HG03135 (cell line): ENCODE measurements at regions not wholly inside any gene's neighbourhood (a gene's known extent, or its start where the extent isn't known, plus 50 kb on each side); places are given as distances from the start of the nearest gene placed in this dataset.

ENCODE experiments used
- ATAC-seq: cut with Tn5 transposase; IDR thresholded peaks from one replicate; pipeline ENCODE4 v1.9.1; 2021; ENCODE audit warnings: mild to moderate bottlenecking, moderate library complexity; ENCODE audit not compliant: unreplicated experiment

DNA sequence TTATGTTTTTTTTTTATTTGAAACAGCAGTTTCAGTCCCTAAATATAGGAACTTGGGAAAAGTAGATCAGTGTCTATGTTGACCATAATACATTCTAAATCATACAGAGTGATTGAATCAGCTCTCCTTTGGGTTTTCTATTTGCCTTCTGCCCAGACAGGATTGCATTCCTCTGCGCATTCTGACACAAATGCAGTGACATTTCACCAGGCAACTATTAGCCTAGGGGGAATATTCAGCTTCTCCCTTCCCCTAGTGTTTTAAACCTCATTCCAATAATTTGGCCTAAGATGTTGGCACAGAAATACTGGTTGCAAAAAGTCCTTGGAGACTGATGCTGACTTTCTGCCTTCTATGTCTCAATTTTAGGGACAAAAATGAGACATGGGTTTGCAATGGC is 172.8 kb downstream of the PTGER3 start:
- no peak for ATAC-seq

DNA sequence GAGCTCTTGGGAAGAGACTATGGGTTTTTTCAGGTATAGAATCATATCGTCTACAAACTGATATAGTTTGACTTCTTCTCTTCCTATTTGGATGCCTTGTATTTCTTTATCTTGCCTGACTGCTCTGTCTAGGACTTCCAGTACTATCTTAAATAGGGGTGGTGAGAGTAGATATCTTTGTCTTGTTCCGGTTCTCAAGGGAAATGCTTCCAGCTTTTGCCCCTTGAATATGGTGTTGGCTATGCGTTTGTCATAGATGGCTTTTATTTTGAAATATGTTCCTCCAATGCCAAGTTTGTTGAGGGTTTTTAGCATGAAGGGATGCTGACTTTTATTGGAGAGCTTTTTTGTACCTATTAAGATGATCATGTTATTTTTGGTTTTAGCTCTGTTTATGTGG is 170.3 kb downstream of the PTGER3 start:
- no peak for ATAC-seq

DNA sequence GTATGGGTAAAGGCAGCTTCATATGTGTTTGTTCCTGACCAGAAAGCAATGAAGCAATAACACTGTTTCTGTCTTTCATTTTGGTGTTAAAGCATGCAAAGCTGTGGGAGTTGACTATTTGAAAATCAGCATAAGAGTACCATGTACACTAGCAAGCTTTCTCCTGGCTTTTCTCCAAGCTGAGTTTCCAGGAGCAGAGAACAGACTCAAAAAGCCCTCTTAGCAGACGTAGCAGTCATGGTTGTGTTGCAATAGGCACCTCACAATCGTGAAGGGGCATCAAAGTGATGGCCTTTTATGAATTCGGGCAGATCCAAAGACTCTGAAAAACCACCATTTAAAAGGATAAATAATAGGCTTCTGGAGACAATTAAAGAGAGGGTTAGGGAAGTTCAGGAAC is 159.7 kb downstream of the PTGER3 start:
- ATAC-seq, result no peak

DNA sequence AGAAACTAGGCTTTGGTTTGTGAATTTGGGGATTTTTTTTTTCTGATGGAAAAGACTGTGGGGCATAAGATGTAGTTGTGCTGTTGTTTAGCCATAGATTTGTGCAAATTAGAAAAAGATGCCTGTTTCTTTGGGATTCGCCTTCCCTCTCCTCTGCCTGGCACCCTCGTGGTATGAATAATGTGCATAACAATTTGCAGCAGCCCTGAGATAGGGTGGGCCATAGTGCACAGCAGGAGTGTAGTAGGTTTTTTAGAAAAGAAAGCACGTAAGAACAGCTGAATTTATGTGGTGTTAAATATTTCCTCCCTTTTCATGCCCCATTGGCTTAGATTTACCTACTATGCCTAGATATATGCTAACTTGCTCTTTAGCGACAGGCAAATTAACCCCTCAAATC is 158.9 kb downstream of the PTGER3 start:
- ATAC-seq, result no peak

DNA sequence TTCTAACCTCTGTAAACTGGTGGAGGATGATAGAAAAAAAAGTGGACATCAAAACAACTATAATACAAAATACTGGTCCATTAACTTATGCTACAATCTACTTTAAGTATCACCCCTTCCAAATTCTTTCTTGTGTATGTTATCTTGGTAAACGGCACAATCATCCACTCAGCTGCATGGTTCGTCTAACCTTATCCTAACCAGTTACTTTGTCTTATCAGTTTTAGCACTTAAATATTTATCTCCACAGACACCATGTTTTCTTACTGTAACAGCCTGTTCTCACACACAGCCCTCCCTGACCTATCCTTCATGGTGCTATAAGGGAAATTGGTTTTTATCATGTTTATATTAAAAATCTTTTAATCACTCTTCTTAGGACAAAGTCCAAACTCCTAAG is 157.2 kb downstream of the PTGER3 start:
- ATAC-seq, result no peak

DNA sequence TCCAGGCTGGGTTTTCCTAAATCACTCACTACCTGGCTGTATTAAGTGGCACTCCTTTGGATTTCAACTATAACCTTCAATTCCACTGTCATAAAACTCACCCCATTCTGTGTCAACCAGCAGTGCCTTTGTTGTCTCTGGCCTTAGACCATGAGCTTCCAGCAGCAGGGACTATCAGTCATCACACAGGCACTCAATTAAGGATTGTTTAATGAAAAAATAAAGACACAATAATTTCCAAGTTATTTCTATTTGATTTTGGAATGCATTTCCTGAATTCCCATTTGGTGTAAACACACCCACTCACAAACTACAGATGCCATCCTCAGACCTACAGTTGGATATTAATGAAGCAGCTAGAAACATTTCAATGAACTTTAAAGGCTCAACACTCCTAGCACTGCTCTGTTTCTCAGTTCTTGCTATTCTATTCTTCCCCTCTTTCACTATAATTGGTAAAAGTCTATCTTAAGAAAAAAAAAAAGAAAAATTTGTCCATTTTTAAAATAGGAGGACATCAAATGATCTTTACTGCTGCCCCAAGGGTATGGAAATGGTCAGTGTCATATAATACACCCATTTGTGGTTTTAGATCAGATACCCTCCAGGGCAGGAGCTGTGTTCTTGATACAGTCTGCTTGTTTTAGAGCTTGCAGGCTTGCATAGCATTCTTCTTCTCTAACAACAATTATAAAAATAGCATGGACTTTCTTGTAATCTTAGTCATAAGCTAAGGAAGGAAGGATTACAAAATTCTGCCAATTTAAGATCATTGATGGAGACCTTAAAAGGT is 156.4 kb downstream of the PTGER3 start:
- no peak for ATAC-seq

DNA sequence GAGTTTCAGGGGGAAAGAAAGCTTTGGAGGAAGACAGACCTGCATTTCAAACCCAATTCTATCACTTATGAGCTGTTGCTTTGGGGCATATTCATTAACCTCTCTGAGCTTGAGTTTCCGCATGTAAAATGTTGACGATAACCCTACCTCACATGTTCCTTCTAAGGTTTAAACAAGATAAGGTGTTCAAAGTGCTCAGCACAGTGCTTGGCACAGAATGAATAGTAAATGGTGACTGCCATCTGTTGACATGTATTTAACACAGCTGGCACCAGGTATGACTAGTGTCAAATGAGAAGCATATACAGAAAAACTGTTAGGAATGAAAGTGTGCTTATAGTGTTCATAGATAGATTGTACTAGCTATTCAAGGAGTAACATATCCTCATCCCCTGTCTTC is 155.5 kb downstream of the PTGER3 start:
- no peak for ATAC-seq

DNA sequence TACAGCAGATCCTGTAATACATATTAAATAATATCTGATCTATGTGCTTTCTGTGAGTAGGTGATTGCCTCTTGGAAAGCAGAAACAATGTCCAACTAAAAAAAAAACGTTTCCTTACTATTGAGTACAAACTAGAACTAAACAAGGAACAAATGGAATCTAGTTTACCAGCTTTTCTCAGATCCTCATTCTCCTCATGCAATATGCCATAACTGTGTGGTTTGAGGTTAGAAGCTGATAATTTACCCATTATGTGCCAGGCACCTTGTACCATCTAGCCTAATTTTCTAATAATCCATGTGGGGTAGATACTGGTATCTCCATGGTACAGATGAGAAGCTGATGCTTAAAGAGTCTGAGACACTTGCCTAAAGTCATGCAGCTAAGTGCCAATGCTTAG is 154.7 kb downstream of the PTGER3 start:
- no peak for ATAC-seq

DNA sequence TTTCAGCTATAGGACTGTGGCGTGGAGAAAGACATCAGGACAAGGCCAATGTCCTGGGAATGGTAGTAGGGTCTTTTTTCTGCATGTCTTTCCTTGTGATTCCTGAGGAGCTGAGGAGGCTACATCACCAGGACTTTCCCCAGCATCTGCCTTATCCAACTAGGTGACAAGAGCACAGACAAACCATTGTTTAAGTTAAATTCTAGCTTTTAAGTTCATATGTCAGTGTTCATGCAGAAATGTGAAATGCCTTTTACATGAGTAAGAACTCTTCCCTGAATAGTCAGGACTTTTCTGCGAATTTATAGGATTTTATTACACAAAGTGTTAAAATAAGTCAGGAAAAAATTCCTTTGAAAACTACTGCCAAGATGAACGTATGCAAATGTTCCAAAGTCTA is 154.2 kb downstream of the PTGER3 start:
- ATAC-seq, result no peak

DNA sequence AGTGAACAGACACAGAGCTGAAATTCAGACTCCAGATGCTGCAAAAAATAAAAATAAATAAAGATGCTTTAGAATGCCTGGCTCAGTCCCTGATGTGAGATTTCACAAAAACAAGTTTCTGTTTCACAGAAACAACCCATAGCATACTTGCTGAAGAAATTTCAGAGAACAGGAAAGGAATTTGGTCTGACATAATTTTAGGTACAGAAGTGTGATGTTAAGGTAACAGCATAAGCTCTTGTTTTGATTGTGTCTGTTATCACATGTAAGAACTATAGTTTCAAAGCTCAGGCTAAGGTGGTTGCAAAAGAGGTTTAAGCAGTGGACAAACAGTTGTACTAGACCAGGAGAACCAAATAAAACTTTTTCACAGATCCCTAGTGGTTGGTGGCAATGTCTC is 152.1 kb downstream of the PTGER3 start:
- ATAC-seq, result no peak

DNA sequence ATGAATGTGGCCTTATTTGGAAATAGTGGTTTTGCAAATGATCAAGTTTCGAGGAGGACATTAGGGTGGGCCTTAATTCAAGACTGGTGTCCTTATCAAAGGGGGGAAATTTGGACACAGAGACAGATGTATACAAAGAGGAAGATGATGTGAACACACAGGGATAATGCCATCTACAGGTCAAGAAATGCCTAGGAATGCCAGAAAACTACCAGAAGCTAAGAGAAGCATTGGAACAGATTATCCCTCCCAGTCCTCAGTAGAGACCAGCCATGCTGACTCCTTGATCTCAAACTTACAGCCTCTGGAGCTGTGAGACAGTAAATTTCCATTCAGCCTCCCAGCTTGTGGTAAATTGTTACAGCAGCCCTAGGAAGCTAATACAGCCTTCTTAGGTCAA is 151.4 kb downstream of the PTGER3 start:
- no peak for ATAC-seq

DNA sequence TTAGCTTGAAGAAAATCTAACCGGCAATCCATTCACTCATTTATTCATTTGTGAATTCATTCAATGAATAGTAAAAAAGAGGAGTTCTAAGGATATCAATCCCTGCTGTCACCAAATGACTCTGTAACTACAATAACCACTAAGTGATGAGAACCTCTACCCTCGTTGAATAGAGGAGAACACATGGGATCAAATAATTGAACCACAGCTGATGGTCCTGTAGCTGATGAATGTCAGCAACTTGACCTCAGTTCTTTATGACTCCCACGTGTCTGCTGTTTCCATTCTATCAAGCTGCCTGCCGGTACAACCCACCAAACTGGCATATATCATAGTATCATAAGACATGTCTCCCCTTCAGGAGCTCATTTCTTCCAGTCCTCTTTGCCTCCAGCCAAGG is 150.3 kb downstream of the PTGER3 start:
- ATAC-seq, result no peak

DNA sequence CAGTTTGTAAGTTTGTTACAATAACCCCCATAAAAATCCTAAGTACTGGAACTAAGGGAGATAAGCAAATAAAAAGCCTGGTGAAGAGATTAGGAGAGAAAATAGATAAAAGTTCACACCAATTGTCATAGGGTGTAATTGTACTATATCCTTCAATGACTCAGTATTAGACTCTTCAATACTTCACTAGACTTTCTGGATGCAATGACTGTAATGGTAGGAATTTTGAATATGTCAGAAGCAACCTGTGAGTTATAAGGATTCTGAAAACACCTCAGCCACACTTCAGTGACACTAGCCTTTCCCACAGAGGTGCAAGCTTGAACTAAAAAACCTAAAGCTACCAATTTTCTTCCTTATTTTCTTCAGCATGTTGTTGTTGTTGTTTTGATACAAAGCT is 147.9 kb downstream of the PTGER3 start:
- ATAC-seq, result no peak

DNA sequence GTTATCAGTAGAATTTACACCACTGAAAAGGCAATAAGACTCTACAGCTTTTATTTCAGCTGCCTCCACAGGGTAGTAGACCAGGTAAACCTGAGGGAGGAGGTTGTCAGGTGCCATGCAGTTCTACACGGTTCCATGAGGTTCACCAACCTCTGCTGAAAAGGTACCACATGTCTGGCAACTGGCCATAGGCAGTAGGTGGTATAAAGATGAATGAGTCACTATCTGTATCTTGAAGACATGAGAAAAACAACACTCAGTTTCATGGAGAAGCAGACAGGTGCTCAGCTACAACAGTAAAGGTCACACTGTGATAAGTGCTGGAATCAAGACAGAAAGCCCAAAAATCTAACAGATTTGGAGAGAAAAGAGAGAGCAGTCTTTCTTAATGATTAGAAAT is 145.4 kb downstream of the PTGER3 start:
- ATAC-seq, result no peak

DNA sequence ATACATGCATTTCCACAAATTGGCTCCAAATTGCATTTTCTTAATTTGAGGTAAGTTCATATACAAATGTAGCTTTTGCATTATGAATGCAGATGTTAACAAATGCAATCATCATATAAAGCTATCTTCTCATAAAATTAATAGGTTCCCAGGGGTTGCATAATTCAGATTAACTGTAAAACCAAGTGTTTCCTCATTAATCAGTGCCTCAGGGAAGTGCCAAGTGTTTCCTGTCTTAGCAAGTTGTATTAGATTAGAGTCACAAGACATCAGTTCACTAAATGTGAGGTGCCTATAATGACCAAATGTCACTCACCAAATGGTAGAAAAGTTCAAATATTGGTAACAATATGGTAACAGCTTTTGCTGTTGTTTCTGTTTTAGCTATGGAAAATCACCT is 140.8 kb downstream of the PTGER3 start:
- ATAC-seq, result no peak

DNA sequence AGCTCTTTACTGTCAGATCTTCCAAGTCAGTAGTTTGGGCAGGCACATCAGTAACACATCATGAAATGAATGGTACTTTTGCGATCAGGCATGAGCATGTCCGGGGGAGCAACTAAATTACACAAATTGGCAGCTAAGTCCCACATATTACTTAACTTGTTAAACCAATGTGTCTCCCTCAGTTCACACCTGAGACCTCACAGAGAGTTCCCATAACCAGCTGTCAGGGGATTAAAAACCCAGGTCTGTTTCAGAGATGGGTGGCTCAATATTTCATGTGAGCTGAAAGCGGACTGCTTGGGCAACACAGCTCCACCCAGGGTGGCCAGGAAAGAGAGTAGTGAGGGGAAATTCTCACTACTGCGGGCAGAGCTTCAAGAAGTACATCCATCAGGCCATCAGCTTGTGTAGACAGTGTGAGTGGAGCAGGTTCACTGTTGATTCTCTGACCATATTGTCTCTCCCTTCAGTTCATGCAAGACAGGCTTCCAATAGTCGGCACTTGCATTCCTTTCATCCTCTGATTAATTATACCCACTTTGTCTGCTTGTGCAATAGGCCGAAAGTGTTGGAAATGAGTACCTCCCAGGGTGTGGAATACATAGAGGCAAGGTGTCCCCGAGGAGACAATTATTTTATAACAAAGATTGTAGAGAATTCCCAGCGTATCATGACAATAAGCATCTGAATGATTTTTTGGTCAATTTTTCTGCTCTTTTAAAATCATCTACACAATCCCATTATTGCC is 139.9 kb downstream of the PTGER3 start:
- no peak for ATAC-seq

DNA sequence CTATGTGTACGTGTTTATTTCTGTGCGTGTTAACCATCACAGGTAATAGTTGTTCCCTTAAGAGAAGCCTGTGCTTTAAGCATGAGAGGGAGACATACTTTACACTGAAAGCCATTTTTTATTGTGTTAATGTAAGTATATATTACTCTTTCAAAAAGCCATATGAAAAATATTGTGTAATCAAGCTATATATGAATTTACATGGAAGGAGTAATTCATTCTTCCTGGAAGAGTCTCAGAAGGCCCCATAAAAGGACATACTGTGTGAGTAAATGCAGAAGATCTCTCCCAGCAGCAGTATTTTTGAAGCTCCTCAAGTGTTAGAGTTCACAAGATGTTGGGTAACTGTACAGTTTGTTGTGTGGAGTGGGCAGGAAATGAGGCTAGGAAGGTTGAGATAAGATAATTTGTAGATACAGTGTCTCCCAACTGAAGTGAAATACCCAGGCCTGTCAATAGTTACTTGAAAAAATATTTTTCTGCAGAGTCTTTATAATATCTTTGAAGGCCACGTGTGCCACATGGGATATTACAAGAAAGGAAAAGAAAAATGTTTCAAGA is 138.3 kb downstream of the PTGER3 start:
- no peak for ATAC-seq

DNA sequence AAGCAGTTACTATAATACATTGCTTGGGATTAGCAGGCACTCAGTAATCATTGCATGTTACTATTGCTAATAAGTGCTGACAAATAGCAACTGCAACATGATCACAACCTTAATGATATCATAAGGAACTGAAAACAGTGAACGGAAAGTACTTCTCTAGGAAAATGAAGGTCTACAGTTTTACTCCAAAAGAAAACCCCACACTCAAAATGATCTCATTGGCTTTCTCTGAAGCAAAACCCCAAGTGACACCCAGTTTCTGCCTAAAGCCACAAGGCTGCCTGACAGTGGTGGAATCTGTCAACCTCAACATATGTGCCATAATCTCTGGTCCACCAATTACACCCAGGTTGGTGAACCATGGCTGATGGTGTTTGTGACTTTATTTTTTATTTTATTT is 137.6 kb downstream of the PTGER3 start:
- ATAC-seq, result no peak

DNA sequence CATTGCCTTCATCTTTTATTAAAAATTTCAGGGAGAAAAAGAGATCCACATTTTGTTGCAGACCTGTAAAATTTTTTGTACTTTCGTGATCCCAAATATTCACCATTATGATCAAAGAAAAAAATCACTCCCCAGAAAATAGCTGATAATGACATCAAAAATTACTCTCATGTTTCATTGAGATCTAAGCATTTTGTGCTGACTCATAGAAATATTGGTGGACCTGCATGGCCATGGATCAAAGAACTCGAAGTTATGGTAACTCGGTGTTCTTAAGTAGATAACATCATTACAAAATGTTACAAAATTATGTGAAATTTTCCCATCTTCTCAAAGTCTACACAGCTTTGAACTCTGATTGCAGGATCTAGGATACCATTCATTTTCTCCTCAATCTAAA is 135.8 kb downstream of the PTGER3 start:
- ATAC-seq, result no peak

DNA sequence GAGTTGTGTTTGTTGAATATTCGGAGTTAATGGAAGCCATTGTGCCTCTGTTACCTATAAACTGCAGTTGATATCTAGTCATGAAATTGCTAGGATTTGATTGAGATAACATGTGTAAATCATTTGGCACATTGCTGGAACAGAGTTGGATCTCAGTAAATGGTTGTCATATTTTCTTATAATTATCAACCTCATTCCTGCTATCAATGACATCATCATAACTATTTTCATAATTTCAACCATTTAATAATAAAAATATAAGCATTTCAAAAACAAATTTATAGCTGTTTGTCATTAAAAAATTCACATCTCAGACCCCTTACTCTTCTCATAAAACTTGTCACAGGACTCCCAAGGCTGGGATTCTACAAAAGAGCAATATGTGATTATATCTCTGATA is 133.4 kb downstream of the PTGER3 start:
- ATAC-seq, result no peak

DNA sequence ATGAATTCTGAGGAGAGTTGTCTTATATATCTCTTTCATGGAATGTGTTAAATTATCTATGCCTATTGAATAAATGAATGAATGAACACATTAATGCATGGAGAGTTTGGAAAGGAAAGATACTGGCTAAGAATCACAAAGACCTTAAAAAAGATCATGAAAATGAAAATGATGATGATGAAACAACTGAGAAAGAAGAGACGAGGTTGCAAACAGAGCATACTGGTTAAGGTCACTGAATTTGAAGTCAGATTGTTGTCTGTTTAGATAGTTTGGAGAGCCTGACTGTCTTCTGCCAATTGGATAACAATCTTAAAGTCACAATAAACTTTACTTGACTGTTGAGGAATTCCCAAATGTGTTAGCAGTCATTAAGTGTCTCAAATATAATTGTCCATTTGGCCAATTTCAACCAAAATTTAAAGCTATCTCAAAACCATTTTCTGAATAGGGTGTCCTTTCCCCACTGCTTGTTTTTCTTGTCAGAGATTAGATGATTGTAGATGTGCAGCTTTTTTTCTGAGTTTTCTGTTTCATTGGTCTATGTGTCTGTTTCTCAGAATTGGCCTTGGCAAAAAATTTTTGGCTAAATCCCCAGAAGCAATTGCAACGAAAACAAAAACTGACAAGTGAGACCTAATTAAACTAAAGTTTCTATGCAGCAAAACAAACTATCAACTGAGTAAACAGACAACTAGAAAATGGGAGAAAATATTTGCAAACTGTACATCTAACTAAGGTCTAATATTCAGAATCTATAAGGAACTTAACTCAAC is 132.2 kb downstream of the PTGER3 start:
- ATAC-seq, result no peak

DNA sequence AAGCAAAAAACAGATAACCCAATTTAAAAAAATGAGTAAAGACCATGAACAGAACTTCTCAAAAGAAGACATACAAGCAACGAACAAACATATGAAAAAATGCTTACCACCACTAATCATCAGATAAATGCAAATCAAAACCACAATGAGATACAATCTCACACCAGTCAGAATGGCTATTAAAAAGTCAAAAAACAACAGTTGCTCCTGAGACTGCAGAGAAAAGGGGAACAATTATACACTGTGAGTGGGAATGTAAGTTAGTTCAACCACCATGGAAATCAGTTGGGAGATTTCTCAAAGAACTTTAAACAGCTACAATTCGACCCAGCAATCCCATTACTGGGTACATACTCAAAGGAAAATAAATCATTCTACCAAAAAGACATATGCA is 131.6 kb downstream of the PTGER3 start:
- no peak for ATAC-seq
